SK-N-SH treated with all-trans-retinoic acid at 6 μM for 48 hours (cell line): ENCODE measurements at regions not wholly inside any gene's neighbourhood (a gene's known extent, or its start where the extent isn't known, plus 50 kb on each side); places are given as distances from the start of the nearest gene placed in this dataset.

Source experiments
- ATAC-seq: fragments of 200-7000 bp; cut with Tn5 transposase; 3 replicates; pipeline ENCODE4 v1.9.1; 2020; ENCODE audit warnings: mild to moderate bottlenecking, moderate library complexity
- ARNTL ChIP-seq: fragments of 450-650 bp; formaldehyde crosslinking; IDR thresholded peaks from 2 replicates; pipeline ENCODE4 v1.5.0; 2020; ENCODE audit warnings: low read depth, mild to moderate bottlenecking, moderate library complexity, borderline replicate concordance
- BACH2 ChIP-seq: fragments of 250-450 bp; sonication (Bioruptor Pico); IDR thresholded peaks from 2 replicates; pipeline ENCODE4 v1.9.0; 2021; ENCODE audit warnings: mild to moderate bottlenecking, borderline replicate concordance
- CREB5 ChIP-seq: fragments of 250-450 bp; sonication (Bioruptor Pico); IDR thresholded peaks from 2 replicates; pipeline ENCODE4 v1.5.1; 2020; ENCODE audit warnings: low read depth, mild to moderate bottlenecking, moderate library complexity
- CSDC2 ChIP-seq: fragments of 250-450 bp; sonication (Bioruptor Pico); IDR thresholded peaks from 2 replicates; pipeline ENCODE4 v1.5.0; 2020; ENCODE audit warnings: mild to moderate bottlenecking, moderate library complexity
- ESRRG ChIP-seq: fragments of 250-450 bp; sonication (Bioruptor Pico); IDR thresholded peaks from 2 replicates; pipeline ENCODE4 v1.6.1; 2021; ENCODE audit warnings: mild to moderate bottlenecking
- GLIS3 ChIP-seq: fragments of 250-450 bp; sonication (Bioruptor Pico); IDR thresholded peaks from 2 replicates; pipeline ENCODE4 v1.5.0; 2020; ENCODE audit warnings: mild to moderate bottlenecking, moderate library complexity
- ISL1 ChIP-seq: fragments of 250-450 bp; sonication (Bioruptor Pico); IDR thresholded peaks from 2 replicates; pipeline ENCODE4 v2.1.2; 2022; ENCODE audit warnings: mild to moderate bottlenecking, moderate library complexity
- OSR1 ChIP-seq: fragments of 250-450 bp; sonication (Bioruptor Pico); IDR thresholded peaks from 2 replicates; pipeline ENCODE4 v1.8.0; 2022; ENCODE audit warnings: moderate library complexity, mild to moderate bottlenecking, inconsistent platforms
- POU6F1 ChIP-seq: fragments of 250-450 bp; sonication (Bioruptor Pico); IDR thresholded peaks from 2 replicates; pipeline ENCODE4 v1.8.0; 2021; ENCODE audit warnings: low read depth, mild to moderate bottlenecking, moderate library complexity, borderline replicate concordance
- PPARA ChIP-seq: fragments of 250-450 bp; sonication (Bioruptor Pico); IDR thresholded peaks from 2 replicates; pipeline ENCODE4 v1.5.0; 2020; ENCODE audit warnings: mild to moderate bottlenecking, borderline replicate concordance
- TCF4 ChIP-seq: fragments of 250-450 bp; sonication (Bioruptor Pico); IDR thresholded peaks from 2 replicates; pipeline ENCODE4 v1.8.0; 2021; ENCODE audit warnings: mild to moderate bottlenecking, moderate library complexity, borderline replicate concordance
- TOX ChIP-seq: fragments of 250-450 bp; sonication (Bioruptor Pico); IDR thresholded peaks from 2 replicates; pipeline ENCODE4 v1.8.0; 2021; ENCODE audit warnings: mild to moderate bottlenecking, moderate library complexity, borderline replicate concordance
- TSHZ2 ChIP-seq: fragments of 250-450 bp; sonication (Bioruptor Pico); IDR thresholded peaks from 2 replicates; pipeline ENCODE4 v1.5.0; 2020; ENCODE audit warnings: mild to moderate bottlenecking, moderate library complexity
- ZC3H10 ChIP-seq: fragments of 250-450 bp; sonication (Bioruptor Pico); IDR thresholded peaks from 2 replicates; pipeline ENCODE4 v1.5.1; 2021; ENCODE audit warnings: mild to moderate bottlenecking, moderate library complexity
- ZFP3 ChIP-seq: fragments of 250-450 bp; sonication (Bioruptor Pico); IDR thresholded peaks from 2 replicates; pipeline ENCODE4 v1.5.0; 2020; ENCODE audit warnings: mild to moderate bottlenecking, moderate library complexity
- ZFP30 ChIP-seq: fragments of 450-650 bp; formaldehyde crosslinking; IDR thresholded peaks from 2 replicates; pipeline ENCODE4 v1.5.0; 2022; ENCODE audit warnings: mild to moderate bottlenecking, moderate library complexity
- ZNF565 ChIP-seq: fragments of 450-650 bp; formaldehyde crosslinking; conservative IDR thresholded peaks from 2 replicates; pipeline ENCODE4 v1.5.0; 2020; ENCODE audit warnings: low read depth, mild to moderate bottlenecking, moderate library complexity
- ZNF70 ChIP-seq: fragments of 450-650 bp; formaldehyde crosslinking; IDR thresholded peaks from 2 replicates; pipeline ENCODE4 v1.5.0; 2020; ENCODE audit warnings: mild to moderate bottlenecking, moderate library complexity
- ZNF8 ChIP-seq: fragments of 450-650 bp; formaldehyde crosslinking; IDR thresholded peaks from 2 replicates; pipeline ENCODE4 v1.5.0; 2020; ENCODE audit warnings: mild to moderate bottlenecking, moderate library complexity
- TF ChIP-seq, protein P1 (sequence below): fragments of 250-450 bp; sonication (Bioruptor Pico); IDR thresholded peaks from 2 replicates; pipeline ENCODE4 v1.5.1; 2021; ENCODE audit warnings: mild to moderate bottlenecking, moderate library complexity
- TF ChIP-seq, protein P2 (sequence below): fragments of 250-450 bp; sonication (Bioruptor Pico); IDR thresholded peaks from 2 replicates; pipeline ENCODE4 v1.8.0; 2020; ENCODE audit warnings: mild to moderate bottlenecking, moderate library complexity, borderline replicate concordance

DNA sequence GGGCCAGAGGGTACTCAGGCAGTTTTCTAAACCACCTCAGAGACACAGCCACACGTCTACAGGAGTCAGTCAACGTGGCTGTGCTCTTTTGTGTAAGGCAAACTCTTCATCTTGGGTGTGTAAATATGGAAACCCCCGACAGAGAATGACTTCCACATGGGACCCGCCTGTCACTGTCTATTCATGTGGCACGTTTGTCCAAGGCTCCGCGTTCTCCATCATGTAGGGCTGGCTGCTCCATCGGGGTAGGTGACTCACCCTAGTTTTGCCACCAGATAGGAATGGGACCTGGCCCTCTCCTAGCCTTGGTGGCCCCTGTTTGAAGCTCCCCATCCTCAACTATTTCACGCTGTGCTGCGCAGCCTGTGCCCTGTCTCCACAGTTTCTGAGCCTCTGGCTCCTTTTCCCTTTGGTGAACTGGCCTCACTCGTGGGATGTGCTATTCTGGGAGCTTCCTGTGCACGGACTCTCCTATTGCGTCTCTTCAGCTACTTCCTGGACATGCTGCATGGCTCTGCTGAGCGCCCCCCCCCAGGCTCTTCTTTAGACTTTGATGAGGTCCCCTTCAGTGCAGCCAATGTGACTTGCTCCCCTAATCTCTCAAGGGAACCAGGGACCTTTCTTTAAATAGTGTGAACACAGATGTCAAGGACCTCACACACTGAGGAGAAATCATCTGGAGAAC lies 143.2 kb upstream of the PDE10A start:
- TF ChIP-seq TCF4 (no peak), TOX (CRISPR knock-in tag) (no peak), BACH2 (CRISPR knock-in tag) (no peak), PPARA (no peak), CSDC2 (no peak), POU6F1 (CRISPR knock-in tag) (no peak), ZFP3 (CRISPR knock-in tag) (no peak), GLIS3 (CRISPR knock-in tag) (no peak), ZNF565 (CRISPR knock-in tag) (no peak), OSR1 (CRISPR knock-in tag) (no peak), ZNF8 (CRISPR knock-in tag) (no peak)
- TF ChIP-seq, protein P1, sequence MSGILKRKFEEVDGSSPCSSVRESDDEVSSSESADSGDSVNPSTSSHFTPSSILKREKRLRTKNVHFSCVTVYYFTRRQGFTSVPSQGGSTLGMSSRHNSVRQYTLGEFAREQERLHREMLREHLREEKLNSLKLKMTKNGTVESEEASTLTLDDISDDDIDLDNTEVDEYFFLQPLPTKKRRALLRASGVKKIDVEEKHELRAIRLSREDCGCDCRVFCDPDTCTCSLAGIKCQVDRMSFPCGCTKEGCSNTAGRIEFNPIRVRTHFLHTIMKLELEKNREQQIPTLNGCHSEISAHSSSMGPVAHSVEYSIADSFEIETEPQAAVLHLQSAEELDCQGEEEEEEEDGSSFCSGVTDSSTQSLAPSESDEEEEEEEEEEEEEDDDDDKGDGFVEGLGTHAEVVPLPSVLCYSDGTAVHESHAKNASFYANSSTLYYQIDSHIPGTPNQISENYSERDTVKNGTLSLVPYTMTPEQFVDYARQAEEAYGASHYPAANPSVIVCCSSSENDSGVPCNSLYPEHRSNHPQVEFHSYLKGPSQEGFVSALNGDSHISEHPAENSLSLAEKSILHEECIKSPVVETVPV (CRISPR knock-in tag): no peak
- TF ChIP-seq, protein P2, sequence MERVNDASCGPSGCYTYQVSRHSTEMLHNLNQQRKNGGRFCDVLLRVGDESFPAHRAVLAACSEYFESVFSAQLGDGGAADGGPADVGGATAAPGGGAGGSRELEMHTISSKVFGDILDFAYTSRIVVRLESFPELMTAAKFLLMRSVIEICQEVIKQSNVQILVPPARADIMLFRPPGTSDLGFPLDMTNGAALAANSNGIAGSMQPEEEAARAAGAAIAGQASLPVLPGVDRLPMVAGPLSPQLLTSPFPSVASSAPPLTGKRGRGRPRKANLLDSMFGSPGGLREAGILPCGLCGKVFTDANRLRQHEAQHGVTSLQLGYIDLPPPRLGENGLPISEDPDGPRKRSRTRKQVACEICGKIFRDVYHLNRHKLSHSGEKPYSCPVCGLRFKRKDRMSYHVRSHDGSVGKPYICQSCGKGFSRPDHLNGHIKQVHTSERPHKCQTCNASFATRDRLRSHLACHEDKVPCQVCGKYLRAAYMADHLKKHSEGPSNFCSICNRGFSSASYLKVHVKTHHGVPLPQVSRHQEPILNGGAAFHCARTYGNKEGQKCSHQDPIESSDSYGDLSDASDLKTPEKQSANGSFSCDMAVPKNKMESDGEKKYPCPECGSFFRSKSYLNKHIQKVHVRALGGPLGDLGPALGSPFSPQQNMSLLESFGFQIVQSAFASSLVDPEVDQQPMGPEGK (CRISPR knock-in tag): no peak
- ATAC-seq: no peak

- no peak for TF ChIP-seq ZC3H10
- TF ChIP-seq TOX (CRISPR knock-in tag): no peak
- no peak for TF ChIP-seq ZFP30 (CRISPR knock-in tag)
- TF ChIP-seq PPARA: no peak
- no peak for TF ChIP-seq ESRRG (CRISPR knock-in tag)
- no peak for TF ChIP-seq TSHZ2 (CRISPR knock-in tag)
- no peak for TF ChIP-seq BACH2 (CRISPR knock-in tag)
- TF ChIP-seq CREB5: no peak
- ATAC-seq: no peak
Measured at GRCh38 chr6:165805636-165806035, 142.6 kb upstream of the PDE10A start.

- TF ChIP-seq ARNTL (CRISPR knock-in tag) (no peak), ISL1 (no peak), OSR1 (CRISPR knock-in tag) (no peak), ZNF565 (CRISPR knock-in tag) (no peak), TCF4 (no peak), ZNF70 (no peak), ESRRG (CRISPR knock-in tag) (no peak), ZFP30 (CRISPR knock-in tag) (no peak), BACH2 (CRISPR knock-in tag) (no peak)
- TF ChIP-seq, protein P1 (CRISPR knock-in tag): no peak
- no peak for ATAC-seq
Measured at GRCh38 chr6:165805067-165805555, 142.1 kb upstream of the PDE10A start.
